K562 (cell line): ENCODE measurements at regions not wholly inside any gene's neighbourhood (a gene's known extent, or its start where the extent isn't known, plus 50 kb on each side); places are given as distances from the start of the nearest gene placed in this dataset.

ENCODE experiments used
- ATAC-seq: fragments of 200-7000 bp; cut with Tn5 transposase; 3 replicates; pipeline ENCODE4 v1.9.1; 2020; ENCODE audit warnings: moderate library complexity
- BruUV-seq: library from RNA; stranded (reverse); fragments of 400-500 nt; replicated peaks from 2 replicates; lab custom pipeline; 2021; lab: Mats Ljungman, UMichigan
- CTCF ChIA-PET: fragments of 300-600 bp; formaldehyde crosslinking; extraction: SDS; loops from one replicate; lab custom pipeline; 2021; ENCODE audit warnings: low intra/inter-chr PET ratio; lab: Yijun Ruan, JAX
- POLR2A ChIA-PET: fragments of 300-600, 350-650 bp; sonication (Branson Sonifier 250); formaldehyde crosslinking; extraction: SDS; loops from one replicate; lab custom pipeline; 2021; ENCODE audit warnings: antibody characterized with exemption, inconsistent platforms; lab: Yijun Ruan, JAX
- DNase-seq, 4 experiments: peaks; one replicate each; pipeline versions ENCODE4 v3.0.0 to v3.0.0-alpha.2; 2011 to 2018; ENCODE audit warnings: low spot score in 3 of 4, mixed read lengths in 3 of 4; ENCODE audit errors: extremely low read depth in 1 of 4
- FAIRE-seq: peaks from 2 replicates; lab custom pipeline; 2011; peaks lifted over from hg19 to GRCh38; lab: Jason Lieb, UNC
- H2AFZ ChIP-seq: 2 replicates; pipeline ENCODE4 v1.6.0; 2011; ENCODE audit warnings: low read depth, low read length, control low read depth, inconsistent platforms
- H3K27ac ChIP-seq: fragments of 200-600 bp; 3 replicates; pipeline ENCODE4 v1.8.0; 2011; ENCODE audit warnings: low read depth, mild to moderate bottlenecking, control low read depth, inconsistent platforms, low read length, moderate library complexity, mixed read lengths; ENCODE audit errors: extremely low read depth
- H3K27me3 ChIP-seq, 2 experiments: fragments of 300-600 bp in 1 of 2; 2 replicates in 1 of 2; 3 replicates in 1 of 2; pipeline versions ENCODE4 v1.6.0 to v1.8.0; 2011; ENCODE audit warnings: inconsistent platforms in 2 of 2, low read length in 2 of 2, mild to moderate bottlenecking in 1 of 2, mixed read lengths in 1 of 2, moderate library complexity in 1 of 2; ENCODE audit not compliant: control insufficient read depth in 2 of 2, insufficient read depth in 2 of 2
- H3K36me3 ChIP-seq: fragments of 300-600 bp; 3 replicates; pipeline ENCODE4 v1.8.0; 2011; ENCODE audit warnings: mild to moderate bottlenecking, low read length, inconsistent platforms; ENCODE audit not compliant: control insufficient read depth, insufficient read depth
- H3K4me1 ChIP-seq, 2 experiments: fragments of 200-600 bp in 1 of 2; replicated peaks in 1 of 2; 2 replicates in 1 of 2; 3 replicates in 1 of 2; pipeline versions ENCODE4 v1.5.1 to v1.8.0; 2011; ENCODE audit warnings: inconsistent platforms in 2 of 2, low read length in 2 of 2, mild to moderate bottlenecking in 1 of 2, mixed read lengths in 1 of 2, moderate library complexity in 1 of 2; ENCODE audit not compliant: control insufficient read depth in 2 of 2, insufficient read depth in 2 of 2
- H3K4me2 ChIP-seq: 2 replicates; pipeline ENCODE4 v1.6.1; 2011; ENCODE audit warnings: low read length, control low read depth, inconsistent platforms, mixed read lengths; ENCODE audit not compliant: insufficient read depth
- H3K4me3 ChIP-seq: fragments of 200-600 bp; sonication (generic), shearing (Covaris generic); 2 replicates; pipeline ENCODE4 v1.5.1; 2016; ENCODE audit warnings: control low read depth, inconsistent platforms
- H3K79me2 ChIP-seq: fragments of 200-600 bp; 3 replicates; pipeline ENCODE4 v1.8.0; 2011; ENCODE audit warnings: low read length, inconsistent platforms; ENCODE audit not compliant: control insufficient read depth, insufficient read depth
- H3K9ac ChIP-seq, 2 experiments: 2 replicates each; pipeline versions ENCODE4 v1.6.0 to v1.6.1; 2011; ENCODE audit warnings: low read depth in 2 of 2, low read length in 2 of 2, control low read depth in 1 of 2, inconsistent platforms in 1 of 2, mild to moderate bottlenecking in 1 of 2, mixed read lengths in 1 of 2; ENCODE audit not compliant: insufficient read depth in 1 of 2
- H3K9me1 ChIP-seq: one replicate; pipeline ENCODE4 v1.6.0; 2011; ENCODE audit warnings: inconsistent platforms, mild to moderate bottlenecking, low read length, moderate library complexity; ENCODE audit not compliant: control insufficient read depth, insufficient read depth
- H3K9me3 ChIP-seq: replicated peaks from 2 replicates; pipeline ENCODE4 v1.5.1; 2011; ENCODE audit warnings: low read depth, low read length, inconsistent platforms; ENCODE audit not compliant: control insufficient read depth, insufficient read depth
- H4K20me1 ChIP-seq: replicated peaks from 2 replicates; pipeline ENCODE4 v1.6.1; 2011; ENCODE audit warnings: low read length, inconsistent platforms, mixed read lengths; ENCODE audit not compliant: control insufficient read depth, insufficient read depth
- CTCF ChIP-seq, 3 experiments: IDR thresholded peaks in 2 of 3; conservative IDR thresholded peaks in 1 of 3; 2 replicates each; pipeline ENCODE4 v1.5.1; 2011 to 2012; ENCODE audit warnings: low read length in 3 of 3, mild to moderate bottlenecking in 3 of 3, control low read depth in 2 of 3, improper control_type of control experiment in 1 of 3, inconsistent platforms in 1 of 3, low read depth in 1 of 3, mixed read lengths in 1 of 3, moderate library complexity in 1 of 3; ENCODE audit not compliant: insufficient read depth in 2 of 3
- FOXJ2 ChIP-seq: fragments of 200-800 bp; sonication (Bioruptor generic); IDR thresholded peaks from 2 replicates; pipeline ENCODE4 v1.6.1; 2016; ENCODE audit warnings: missing genetic modification characterization, missing compliant biosample characterization
- FOXJ3 ChIP-seq: sonication (generic); formaldehyde crosslinking; IDR thresholded peaks from 2 replicates; pipeline ENCODE4 v1.4.0; 2020; ENCODE audit warnings: mild to moderate bottlenecking, missing genetic modification reagents
- HNRNPH1 ChIP-seq: fragments of 200-400 bp; formaldehyde crosslinking; optimal IDR thresholded peaks from 2 replicates; pipeline ENCODE3; 2017; ENCODE audit warnings: low read depth, mild to moderate bottlenecking, low read length, moderate library complexity
- MXI1 ChIP-seq: IDR thresholded peaks from 2 replicates; pipeline ENCODE4 v1.6.1; 2011; ENCODE audit warnings: low read depth, mild to moderate bottlenecking, improper control_type of control experiment, low read length
- RB1 ChIP-seq: fragments of 450-650 bp; IDR thresholded peaks from 2 replicates; pipeline ENCODE4 v1.6.1; 2017; ENCODE audit warnings: low read depth, mild to moderate bottlenecking
- RREB1 ChIP-seq: fragments of 250-450 bp; sonication (Bioruptor Pico); IDR thresholded peaks from 2 replicates; pipeline ENCODE4 v1.4.0; 2020
- ZNF584 ChIP-seq: fragments of 200-800 bp; sonication (Bioruptor generic); IDR thresholded peaks from 2 replicates; pipeline ENCODE4 v1.6.1; 2016; ENCODE audit warnings: low read depth, mild to moderate bottlenecking, missing genetic modification characterization, missing compliant biosample characterization
- WGBS: fragments of 100-300 bp; shearing (Covaris generic); methylation state at CpG from one replicate; pipeline ENCODE4 v1.1.6; 2016; ENCODE audit warnings: low coverage, mixed read lengths; ENCODE audit not compliant: insufficient coverage; ENCODE audit errors: missing lambda C conversion rate; 5-methylcytosine and 5-hydroxymethylcytosine counted together
- in situ Hi-C: fragments of 300-500 bp; cut with MboI; formaldehyde crosslinking; loops from 4 replicates; pipeline ENCODE4 v1.15.0; 2018; ENCODE audit warnings: inconsistent platforms, mixed read lengths
- intact Hi-C: fragments of 100-400 bp; cut with micrococcal nuclease; formaldehyde crosslinking; loops from 2 replicates; pipeline ENCODE4 v1.14.2; 2022

- TF ChIP-seq RREB1 (CRISPR knock-in tag) (no peak), HNRNPH1 (no peak)
Measured at GRCh38 chr6:92608751-92609150, 810.6 kb downstream of the EPHA7 start (continued).

GRCh38 chr6:92593201-92593600, 826.2 kb downstream of the EPHA7 start:
- no peaks in the 10 kb centered on the region for H3K79me2 ChIP-seq
- no peaks in the 10 kb centered on the region for H3K36me3 ChIP-seq
- no peak overlapping the region for H3K4me3 ChIP-seq
- CTCF ChIA-PET: no interaction called here
- intact Hi-C loops (no loop called here), in situ Hi-C loops (no loop called here)
- H4K20me1 ChIP-seq: no peaks in the 10 kb centered on the region
- H3K9me3 ChIP-seq: no peaks in the 10 kb centered on the region
- no peak overlapping the region for H2AFZ ChIP-seq
- no peaks in the 10 kb centered on the region for H3K4me1 ChIP-seq
- H3K27ac ChIP-seq: no peak overlapping the region
- WGBS: 0% methylated on average over 2 of the region's 2 CpGs
- H3K9me1 ChIP-seq: no peaks in the 10 kb centered on the region
- DNase-seq (no peak), ATAC-seq (no peak), FAIRE-seq (no peak)
- no peak overlapping the region for H3K9ac ChIP-seq
- no TSS peak for BruUV-seq
- TF ChIP-seq FOXJ3 (CRISPR knock-in tag): no peak
- TF ChIP-seq ZNF584 (CRISPR knock-in tag): no peak
- TF ChIP-seq FOXJ2: no peak
- TF ChIP-seq CTCF (IDR thresholded peaks at IDR 0.05 in 2 of 3, conservative IDR thresholded peaks at IDR 0.05 in 1 of 3; ENCODE audit: insufficient read depth in 2 of 3, low read depth in 1 of 3, low read length in 3 of 3): no peak
- TF ChIP-seq MXI1: no peak
- no peak for TF ChIP-seq RB1
- POLR2A ChIA-PET: no interaction called here
- H3K4me2 ChIP-seq: no peak overlapping the region
- H3K27me3 ChIP-seq: no peaks in the 10 kb centered on the region
